ENCODE measurements at regions not wholly inside any gene's neighbourhood (a gene's known extent, or its start where the extent isn't known, plus 50 kb on each side); places are given as distances from the start of the nearest gene placed in this dataset.
A peak's percentile ranks its signal among the peaks of the same experiment; 100 is the strongest.

GRCh38 chr2:190763100-190763499 lies 114.2 kb downstream of the NAB1 start:
- TF ChIP-seq CTCF (IDR thresholded peaks at IDR 0.05), result no peak
- no peak for DNase-seq
- no peaks in the 10 kb centered on the region for H3K36me3 ChIP-seq
- H3K4me3 ChIP-seq, result no peak overlapping the region
- no peaks in the 10 kb centered on the region for H3K27me3 ChIP-seq
- H3K4me1 ChIP-seq, result peaks cover 0 to 4% (median 0%) of the 10 kb centered on the region in 9 donors
- intact Hi-C loops (cut with DNase I), result no loop called here
- no peaks in the 10 kb centered on the region for H3K9me3 ChIP-seq
- H3K27ac ChIP-seq, result no peak overlapping the region
- ATAC-seq, result no peak

- no peaks in the 10 kb centered on the region for H3K9me3 ChIP-seq
- DNase-seq, result no peak
- peaks cover 0 to 4% (median 0%) of the 10 kb centered on the region in 9 donors for H3K4me1 ChIP-seq
- no peak overlapping the region for H3K27ac ChIP-seq
- WGBS, 2 donors, result 94 to 96% methylated on average over 2 of the region's 2 CpGs
- intact Hi-C loops (cut with DNase I), result no loop called here
- no peaks in the 10 kb centered on the region for H3K27me3 ChIP-seq
- H3K36me3 ChIP-seq, result no peaks in the 10 kb centered on the region
- TF ChIP-seq CTCF (IDR thresholded peaks at IDR 0.05), result no peak
- no peak overlapping the region for H3K4me3 ChIP-seq
- no peak for ATAC-seq
These were observed 115.1 kb downstream of the NAB1 start for GRCh38 chr2:190763901-190764514.

- Histone ChIP-seq H3K27me3 (no peaks in the 10 kb centered on the region), H3K27ac (no peak overlapping the region), H3K36me3 (no peaks in the 10 kb centered on the region), H3K4me1 (no peaks in the 10 kb centered on the region), H3K9me3 (no peaks in the 10 kb centered on the region), H3K4me3 (no peak overlapping the region)
- intact Hi-C loops (cut with DNase I), result no loop called here
- 77 to 80% methylated on average over 7 of the region's 7 CpGs for WGBS, 2 donors
- TF ChIP-seq CTCF (IDR thresholded peaks at IDR 0.05), result no peak
- peak in 3 of 8 donors; percentile 49 to 69 (median 58) for ATAC-seq
- DNase-seq, result no peak
These were observed 115.0 kb upstream of the GLS start for GRCh38 chr2:190765386-190766173.

- no peaks in the 10 kb centered on the region for H3K27me3 ChIP-seq
- intact Hi-C loops (cut with DNase I), result no loop called here
- DNase-seq (no peak), ATAC-seq (no peak)
- H3K4me3 ChIP-seq, result no peak overlapping the region
- H3K9me3 ChIP-seq, result no peaks in the 10 kb centered on the region
- no peaks in the 10 kb centered on the region for H3K4me1 ChIP-seq
- no peak for TF ChIP-seq CTCF (IDR thresholded peaks at IDR 0.05)
- no peaks in the 10 kb centered on the region for H3K36me3 ChIP-seq
- 98 to 100% methylated on average over 3 of the region's 3 CpGs for WGBS, 2 donors
- H3K27ac ChIP-seq, result no peak overlapping the region
These were observed 114.4 kb upstream of the GLS start for GRCh38 chr2:190766174-190766572.
